Erythroblast (primary cell): ENCODE measurements at regions not wholly inside any gene's neighbourhood (a gene's known extent, or its start where the extent isn't known, plus 50 kb on each side); places are given as distances from the start of the nearest gene placed in this dataset.

Experiments
- GATA1 ChIP-seq: IDR thresholded peaks from 2 replicates; pipeline ENCODE4 v1.6.1; 2011; ENCODE audit warnings: low read depth, mild to moderate bottlenecking, control low read depth, low read length, moderate library complexity
- POLR2A ChIP-seq: IDR thresholded peaks from 2 replicates; pipeline ENCODE4 v1.6.1; 2011; ENCODE audit warnings: mild to moderate bottlenecking, low read length

DNA sequence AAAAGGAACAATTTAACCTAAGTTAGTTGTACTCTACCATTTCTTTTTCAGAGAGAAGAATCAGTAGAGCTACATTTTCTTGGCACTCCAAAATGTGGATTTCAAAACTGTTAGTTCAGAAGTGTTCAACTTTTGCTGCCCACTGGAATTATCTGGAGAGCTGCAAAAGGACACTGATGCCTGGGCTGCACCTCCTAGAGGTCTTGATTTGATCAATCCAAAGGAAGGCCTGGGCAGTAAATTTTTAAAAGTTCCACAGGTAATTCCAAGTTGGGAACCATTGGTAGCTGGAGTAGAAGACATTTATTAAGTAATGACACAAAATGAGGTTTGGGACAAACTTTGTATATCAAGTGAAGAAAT is 79.3 kb upstream of the HMCN1 start:
- TF ChIP-seq POLR2A = no peak
- no peak for TF ChIP-seq GATA1
